ENCODE measurements at regions not wholly inside any gene's neighbourhood (a gene's known extent, or its start where the extent isn't known, plus 50 kb on each side); places are given as distances from the start of the nearest gene placed in this dataset.

- Histone ChIP-seq H3K27me3 (ENCODE audit: control insufficient read depth, insufficient read depth, low read length) (no peaks in the 10 kb centered on the region), H3K4me3 (ENCODE audit: low read depth, low read length) (no peak overlapping the region), H3K36me3 (ENCODE audit: control insufficient read depth, insufficient read depth, low read length) (no peaks in the 10 kb centered on the region)
- DNase-seq (ENCODE audit: low read depth) (no peak), FAIRE-seq (no peak)
- TF ChIP-seq CTCF (IDR thresholded peaks at IDR 0.05; ENCODE audit: insufficient read depth, low read length, severe bottlenecking) = no peak
Observed at GRCh38 chr6:53431704-53432103, 83.0 kb upstream of the ELOVL5 start.

GRCh38 chr6:53429401-53429800, 80.7 kb upstream of the ELOVL5 start:
- FAIRE-seq (no peak), DNase-seq (ENCODE audit: low read depth) (no peak)
- no peak for TF ChIP-seq CTCF (IDR thresholded peaks at IDR 0.05; ENCODE audit: insufficient read depth, low read length, severe bottlenecking)
- Histone ChIP-seq H3K27me3 (ENCODE audit: control insufficient read depth, insufficient read depth, low read length) (no peaks in the 10 kb centered on the region), H3K4me3 (ENCODE audit: low read depth, low read length) (no peak overlapping the region), H3K36me3 (ENCODE audit: control insufficient read depth, insufficient read depth, low read length) (no peaks in the 10 kb centered on the region)

- TF ChIP-seq CTCF (IDR thresholded peaks at IDR 0.05; ENCODE audit: insufficient read depth, low read length, severe bottlenecking) = no peak
- FAIRE-seq = no peak
- H3K27me3 ChIP-seq (ENCODE audit: control insufficient read depth, insufficient read depth, low read length) = no peaks in the 10 kb centered on the region
- DNase-seq (ENCODE audit: low read depth) = no peak
- H3K4me3 ChIP-seq (ENCODE audit: low read depth, low read length) = no peak overlapping the region
- H3K36me3 ChIP-seq (ENCODE audit: control insufficient read depth, insufficient read depth, low read length) = no peaks in the 10 kb centered on the region
Observed at GRCh38 chr6:53428886-53429285, 80.1 kb upstream of the ELOVL5 start.

- FAIRE-seq (no peak), DNase-seq (ENCODE audit: low read depth) (no peak)
- Histone ChIP-seq H3K27me3 (ENCODE audit: control insufficient read depth, insufficient read depth, low read length) (peaks cover 2% of the 10 kb centered on the region), H3K4me3 (ENCODE audit: low read depth, low read length) (no peak overlapping the region), H3K36me3 (ENCODE audit: control insufficient read depth, insufficient read depth, low read length) (no peaks in the 10 kb centered on the region)
- TF ChIP-seq CTCF (IDR thresholded peaks at IDR 0.05; ENCODE audit: insufficient read depth, low read length, severe bottlenecking) = no peak
Observed at GRCh38 chr6:53426667-53427270, 78.0 kb upstream of the ELOVL5 start.

DNA sequence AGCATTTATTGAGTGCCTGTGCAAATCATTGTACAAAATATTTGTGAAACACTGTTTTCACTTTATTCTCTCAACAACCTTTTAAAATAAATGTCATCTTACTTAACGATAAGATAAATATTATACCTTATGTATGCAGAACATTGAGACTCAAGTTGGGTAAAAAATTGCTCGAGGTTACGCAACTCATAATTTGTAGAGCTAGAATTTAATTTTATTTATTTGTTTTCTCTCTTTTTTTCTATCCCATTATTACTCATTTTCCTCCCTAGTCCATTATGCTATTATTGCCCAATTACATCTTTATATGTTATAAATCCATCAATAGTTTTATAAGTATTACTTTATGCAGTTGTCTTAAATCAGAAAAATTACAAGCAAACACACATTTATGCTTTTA, 77.4 kb upstream of the ELOVL5 start:
- no peak for TF ChIP-seq CTCF (IDR thresholded peaks at IDR 0.05; ENCODE audit: insufficient read depth, low read length, severe bottlenecking)
- peaks cover 2% of the 10 kb centered on the region for H3K27me3 ChIP-seq (ENCODE audit: control insufficient read depth, insufficient read depth, low read length)
- FAIRE-seq = no peak
- no peak for DNase-seq (ENCODE audit: low read depth)
- no peaks in the 10 kb centered on the region for H3K36me3 ChIP-seq (ENCODE audit: control insufficient read depth, insufficient read depth, low read length)
- no peak overlapping the region for H3K4me3 ChIP-seq (ENCODE audit: low read depth, low read length)

Data from bronchial epithelial cell (primary cell).